Mesendoderm (in vitro differentiated cells): ENCODE measurements at regions not wholly inside any gene's neighbourhood (a gene's known extent, or its start where the extent isn't known, plus 50 kb on each side); places are given as distances from the start of the nearest gene placed in this dataset.

Source experiments
- DNase-seq: peaks from one replicate; pipeline ENCODE4 v3.0.0; 2013
- H2AK5ac ChIP-seq: 2 replicates; pipeline ENCODE4 v1.6.1; 2013; ENCODE audit warnings: low read length, inconsistent platforms
- H2BK120ac ChIP-seq: 2 replicates; pipeline ENCODE4 v1.6.1; 2013; ENCODE audit warnings: low read depth, mild to moderate bottlenecking, low read length, moderate library complexity, mixed read lengths
- H2BK15ac ChIP-seq: replicated peaks from 2 replicates; pipeline ENCODE4 v1.6.1; 2013; ENCODE audit warnings: low read depth, mild to moderate bottlenecking, moderate library complexity
- H2BK5ac ChIP-seq: 2 replicates; pipeline ENCODE4 v1.6.1; 2013; ENCODE audit warnings: low read length, inconsistent platforms
- H3K18ac ChIP-seq: 2 replicates; pipeline ENCODE4 v1.6.1; 2013; ENCODE audit warnings: mild to moderate bottlenecking, low read length, mixed read lengths
- H3K23ac ChIP-seq: one replicate; pipeline ENCODE4 v1.6.1; 2013; ENCODE audit warnings: low read length
- H3K27ac ChIP-seq: 2 replicates; pipeline ENCODE4 v1.5.1; 2013; ENCODE audit warnings: low read depth, mild to moderate bottlenecking, inconsistent platforms, low read length, moderate library complexity
- H3K27me3 ChIP-seq: 2 replicates; pipeline ENCODE4 v1.6.1; 2013; ENCODE audit warnings: low read length, control low read depth, mild to moderate bottlenecking, inconsistent platforms; ENCODE audit not compliant: insufficient read depth, poor library complexity
- H3K36me3 ChIP-seq: 2 replicates; pipeline ENCODE4 v1.6.1; 2013; ENCODE audit warnings: low read length, inconsistent platforms; ENCODE audit not compliant: control insufficient read depth, insufficient read depth
- H3K4ac ChIP-seq: one replicate; pipeline ENCODE4 v1.6.1; 2013; ENCODE audit warnings: low read depth, mild to moderate bottlenecking, low read length, moderate library complexity
- H3K4me1 ChIP-seq: 2 replicates; pipeline ENCODE4 v1.6.1; 2013; ENCODE audit warnings: low read depth, low read length, inconsistent platforms; ENCODE audit not compliant: control insufficient read depth
- H3K4me2 ChIP-seq: 2 replicates; pipeline ENCODE4 v1.6.1; 2013; ENCODE audit warnings: low read length
- H3K4me3 ChIP-seq: 2 replicates; pipeline ENCODE4 v1.5.1; 2013; ENCODE audit warnings: mild to moderate bottlenecking, low read length
- H3K56ac ChIP-seq: one replicate; pipeline ENCODE4 v1.6.1; 2013; ENCODE audit warnings: low read length
- H3K79me1 ChIP-seq: 2 replicates; pipeline ENCODE4 v1.6.1; 2013; ENCODE audit warnings: low read length, inconsistent platforms
- H3K79me2 ChIP-seq: 2 replicates; pipeline ENCODE4 v1.6.1; 2013; ENCODE audit warnings: mild to moderate bottlenecking, low read length; ENCODE audit not compliant: control insufficient read depth, insufficient read depth
- H3K9ac ChIP-seq: 2 replicates; pipeline ENCODE4 v1.6.1; 2013; ENCODE audit warnings: low read length, inconsistent platforms
- H4K5ac ChIP-seq: one replicate; pipeline ENCODE4 v1.6.1; 2013; ENCODE audit warnings: low read length
- H4K8ac ChIP-seq: one replicate; pipeline ENCODE4 v1.6.1; 2013; ENCODE audit warnings: low read depth, mild to moderate bottlenecking, control low read depth, low read length, moderate library complexity
- WGBS: extraction: QIAGEN DNeasy Blood & Tissue Kit; methylation state at CpG from one replicate; pipeline ENCODE4 v1.1.7; 2013; ENCODE audit warnings: low lambda C conversion rate, missing lambda C conversion rate; ENCODE audit not compliant: insufficient coverage; ENCODE audit errors: extremely low coverage; 5-methylcytosine and 5-hydroxymethylcytosine counted together

DNA sequence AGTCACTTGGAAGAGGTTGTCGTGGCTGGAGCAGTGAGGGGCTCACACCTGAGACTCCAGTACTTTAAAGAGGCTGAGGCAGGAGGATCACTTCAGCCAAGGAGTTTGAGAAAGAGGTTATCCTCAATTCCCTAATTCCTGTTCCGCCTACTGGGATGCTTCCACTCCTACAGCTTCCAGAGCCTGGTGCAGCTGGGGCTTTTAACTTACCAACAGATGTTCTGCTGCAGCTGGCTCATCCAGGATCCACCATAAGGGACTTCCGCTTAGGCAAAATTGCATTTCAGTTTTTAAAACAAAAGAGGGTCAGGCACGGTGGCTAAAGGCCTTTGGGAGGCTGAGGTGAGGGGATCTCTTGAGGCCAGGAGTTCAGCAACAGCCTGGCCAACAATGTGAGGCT is 59.1 kb upstream of the CDYL start:
- H2BK5ac ChIP-seq: no peak overlapping the region
- no peak overlapping the region for H4K5ac ChIP-seq
- no peak overlapping the region for H3K4ac ChIP-seq
- H3K79me2 ChIP-seq: no peaks in the 10 kb centered on the region
- no peak overlapping the region for H3K9ac ChIP-seq
- H3K27ac ChIP-seq: no peak overlapping the region
- no peaks in the 10 kb centered on the region for H3K4me1 ChIP-seq
- DNase-seq: no peak
- no peak overlapping the region for H2AK5ac ChIP-seq
- H2BK15ac ChIP-seq: no peak overlapping the region
- no CpG with 5 or more reads among the region's 4 CpGs for WGBS
- H4K8ac ChIP-seq: no peak overlapping the region
- H3K18ac ChIP-seq: no peak overlapping the region
- no peak overlapping the region for H2BK120ac ChIP-seq
- H3K27me3 ChIP-seq: no peaks in the 10 kb centered on the region
- H3K36me3 ChIP-seq: no peaks in the 10 kb centered on the region
- H3K4me3 ChIP-seq: no peak overlapping the region
- no peak overlapping the region for H3K23ac ChIP-seq
- no peak overlapping the region for H3K4me2 ChIP-seq
- no peaks in the 10 kb centered on the region for H3K79me1 ChIP-seq
- H3K56ac ChIP-seq: no peak overlapping the region

DNA sequence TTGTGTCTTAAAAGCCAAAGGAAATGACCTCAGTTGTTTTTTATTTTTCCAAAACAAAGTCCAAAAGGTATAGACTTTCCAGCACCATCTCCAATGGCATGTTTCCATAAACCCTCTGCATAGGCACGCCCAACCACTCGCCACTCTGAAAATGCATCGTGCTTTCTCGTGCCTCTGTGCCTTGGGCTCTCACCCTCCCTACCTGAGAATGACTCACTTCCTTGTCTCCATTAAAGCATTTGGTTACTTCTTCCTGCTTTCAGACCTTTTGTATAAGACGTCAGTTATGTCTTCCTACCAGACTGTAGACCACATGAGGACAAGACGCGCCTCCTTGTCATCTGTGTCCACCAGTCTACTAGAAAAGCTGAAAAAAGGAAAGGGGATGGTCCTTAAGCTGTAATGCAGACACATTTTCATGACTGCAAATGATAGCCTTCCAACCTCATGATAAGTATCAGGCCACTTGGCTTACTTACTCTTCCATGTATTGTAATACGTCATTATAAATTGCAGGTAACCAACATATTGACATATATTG is 61.2 kb upstream of the CDYL start:
- no peak for DNase-seq
- no peak overlapping the region for H2AK5ac ChIP-seq
- no peaks in the 10 kb centered on the region for H3K27me3 ChIP-seq
- H3K4me3 ChIP-seq: no peak overlapping the region
- H3K23ac ChIP-seq: no peak overlapping the region
- H3K79me1 ChIP-seq: no peaks in the 10 kb centered on the region
- H3K9ac ChIP-seq: no peak overlapping the region
- no peak overlapping the region for H2BK120ac ChIP-seq
- H4K5ac ChIP-seq: no peak overlapping the region
- no peak overlapping the region for H2BK5ac ChIP-seq
- no peak overlapping the region for H3K56ac ChIP-seq
- no peaks in the 10 kb centered on the region for H3K4me1 ChIP-seq
- no CpG with 5 or more reads among the region's 8 CpGs for WGBS
- H3K4me2 ChIP-seq: no peak overlapping the region
- no peaks in the 10 kb centered on the region for H3K79me2 ChIP-seq
- no peak overlapping the region for H2BK15ac ChIP-seq
- H3K36me3 ChIP-seq: no peaks in the 10 kb centered on the region
- no peak overlapping the region for H3K18ac ChIP-seq
- no peak overlapping the region for H4K8ac ChIP-seq
- no peak overlapping the region for H3K4ac ChIP-seq
- H3K27ac ChIP-seq: no peak overlapping the region

DNA sequence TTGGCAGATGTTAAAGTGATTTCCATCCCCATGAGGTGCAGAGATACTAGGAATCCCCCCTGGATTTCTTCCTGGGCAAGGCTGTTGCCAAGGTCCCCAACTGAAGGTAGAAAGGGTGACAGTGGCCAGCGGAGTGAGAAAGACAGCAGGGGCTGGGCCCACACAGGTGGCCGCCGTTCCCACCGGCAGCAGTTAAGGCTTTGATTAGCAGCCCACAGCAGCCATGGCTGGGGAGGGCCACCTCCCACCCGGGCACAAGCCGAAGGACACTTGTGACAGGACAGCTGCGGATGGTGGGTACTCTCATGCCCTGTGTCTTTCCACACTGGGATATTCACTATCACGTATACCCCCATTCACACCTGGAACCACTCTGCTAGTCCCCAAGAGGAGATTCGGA is 63.9 kb upstream of the CDYL start:
- H3K4ac ChIP-seq: no peak overlapping the region
- no peak overlapping the region for H3K18ac ChIP-seq
- H3K79me1 ChIP-seq: no peaks in the 10 kb centered on the region
- no peak overlapping the region for H2BK15ac ChIP-seq
- H3K27ac ChIP-seq: no peak overlapping the region
- no peak overlapping the region for H4K5ac ChIP-seq
- H4K8ac ChIP-seq: no peak overlapping the region
- no peaks in the 10 kb centered on the region for H3K4me1 ChIP-seq
- H3K9ac ChIP-seq: no peak overlapping the region
- H3K23ac ChIP-seq: no peak overlapping the region
- no peak overlapping the region for H3K56ac ChIP-seq
- no peaks in the 10 kb centered on the region for H3K79me2 ChIP-seq
- H3K4me2 ChIP-seq: no peak overlapping the region
- H2AK5ac ChIP-seq: no peak overlapping the region
- no peaks in the 10 kb centered on the region for H3K27me3 ChIP-seq
- H2BK120ac ChIP-seq: no peak overlapping the region
- DNase-seq: no peak
- WGBS: no CpG with 5 or more reads among the region's 9 CpGs
- no peaks in the 10 kb centered on the region for H3K36me3 ChIP-seq
- no peak overlapping the region for H3K4me3 ChIP-seq
- H2BK5ac ChIP-seq: no peak overlapping the region

DNA sequence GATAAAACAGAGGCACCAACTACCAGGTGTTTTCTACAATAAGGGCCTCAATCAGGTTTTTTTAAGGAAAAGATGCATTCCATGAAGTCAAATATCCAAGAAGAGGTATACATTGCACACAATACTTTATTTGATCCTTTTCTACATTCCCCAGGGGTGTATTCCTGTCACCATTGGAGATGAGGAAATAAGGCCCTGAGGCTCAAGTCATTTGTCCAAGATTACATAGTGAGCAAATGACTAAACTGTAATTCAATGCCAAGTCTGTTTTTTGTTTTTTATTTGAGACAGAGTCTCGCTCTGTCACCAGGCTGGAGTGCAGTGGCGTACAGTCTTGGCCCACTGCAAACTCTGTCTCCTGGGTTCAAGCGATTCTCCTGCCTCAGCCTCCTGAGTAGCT is 69.2 kb upstream of the CDYL start:
- WGBS: no CpG with 5 or more reads among the region's 3 CpGs
- Histone ChIP-seq H3K56ac (no peak overlapping the region), H3K18ac (no peak overlapping the region), H4K8ac (no peak overlapping the region), H2BK5ac (no peak overlapping the region), H4K5ac (no peak overlapping the region), H3K4me2 (no peak overlapping the region), H3K4ac (no peak overlapping the region), H3K27ac (no peak overlapping the region), H3K4me1 (no peaks in the 10 kb centered on the region), H3K23ac (no peak overlapping the region), H3K79me2 (no peaks in the 10 kb centered on the region), H3K27me3 (no peaks in the 10 kb centered on the region), H3K79me1 (no peaks in the 10 kb centered on the region), H3K9ac (no peak overlapping the region), H3K36me3 (no peaks in the 10 kb centered on the region), H2AK5ac (no peak overlapping the region), H2BK120ac (no peak overlapping the region), H2BK15ac (no peak overlapping the region), H3K4me3 (no peak overlapping the region)
- no peak for DNase-seq

DNA sequence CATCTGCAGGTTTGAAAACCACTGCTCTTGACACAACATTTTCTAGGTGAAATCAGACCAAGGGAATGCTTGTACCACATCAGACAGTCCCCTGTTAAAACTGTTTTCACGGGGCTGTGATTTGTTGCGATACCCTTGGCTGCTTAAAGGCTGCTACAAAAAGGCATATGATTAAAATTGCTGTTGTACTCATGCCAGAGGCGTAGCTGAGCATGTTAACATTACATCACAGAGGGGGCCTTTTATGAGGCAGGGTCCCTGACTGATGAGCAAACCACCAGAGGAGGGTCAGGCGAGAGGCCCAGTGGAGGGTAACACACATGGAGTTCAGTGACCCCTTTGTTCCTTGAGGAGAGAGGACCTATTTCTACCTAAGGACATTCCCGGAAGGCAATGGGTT is 70.4 kb upstream of the CDYL start:
- Histone ChIP-seq H3K4me1 (no peaks in the 10 kb centered on the region), H3K23ac (no peak overlapping the region), H3K4me2 (no peak overlapping the region), H4K8ac (no peak overlapping the region), H2BK5ac (no peak overlapping the region), H2BK120ac (no peak overlapping the region), H3K27ac (no peak overlapping the region), H3K9ac (no peak overlapping the region), H4K5ac (no peak overlapping the region), H2BK15ac (no peak overlapping the region), H3K4ac (no peak overlapping the region), H3K79me2 (no peaks in the 10 kb centered on the region), H3K36me3 (no peaks in the 10 kb centered on the region), H3K56ac (no peak overlapping the region), H2AK5ac (no peak overlapping the region), H3K18ac (no peak overlapping the region), H3K27me3 (no peaks in the 10 kb centered on the region), H3K79me1 (no peaks in the 10 kb centered on the region), H3K4me3 (no peak overlapping the region)
- DNase-seq: no peak
- no CpG with 5 or more reads among the region's 5 CpGs for WGBS

DNA sequence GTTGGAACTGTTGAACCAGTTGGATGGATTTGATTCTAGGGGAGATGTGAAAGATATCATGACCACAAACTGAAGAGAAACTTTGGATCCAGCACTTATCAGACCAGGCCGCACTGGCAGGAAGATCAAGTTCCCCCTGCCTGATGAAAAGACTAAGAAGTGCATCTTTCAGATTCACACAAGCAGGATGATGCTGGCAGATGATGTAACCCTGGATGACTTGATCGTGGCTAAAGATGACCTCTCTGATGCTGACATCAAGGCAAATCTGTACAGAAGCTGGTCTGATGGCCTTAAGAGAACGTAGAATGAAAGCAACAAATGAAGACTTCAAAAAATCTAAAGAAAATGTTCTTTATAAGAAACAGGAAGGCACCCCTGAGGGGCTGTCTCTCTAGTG is 72.8 kb upstream of the CDYL start:
- no peak overlapping the region for H2BK15ac ChIP-seq
- H3K36me3 ChIP-seq: no peaks in the 10 kb centered on the region
- no peak overlapping the region for H3K18ac ChIP-seq
- H3K27ac ChIP-seq: no peak overlapping the region
- H3K4me1 ChIP-seq: no peaks in the 10 kb centered on the region
- DNase-seq: no peak
- H4K8ac ChIP-seq: no peak overlapping the region
- H2AK5ac ChIP-seq: no peak overlapping the region
- H3K56ac ChIP-seq: no peak overlapping the region
- H2BK120ac ChIP-seq: no peak overlapping the region
- H3K9ac ChIP-seq: no peak overlapping the region
- no peaks in the 10 kb centered on the region for H3K79me2 ChIP-seq
- no CpG with 5 or more reads among the region's 3 CpGs for WGBS
- H3K4me2 ChIP-seq: no peak overlapping the region
- H3K79me1 ChIP-seq: no peaks in the 10 kb centered on the region
- no peak overlapping the region for H3K4ac ChIP-seq
- H3K4me3 ChIP-seq: no peak overlapping the region
- no peak overlapping the region for H3K23ac ChIP-seq
- no peak overlapping the region for H4K5ac ChIP-seq
- H3K27me3 ChIP-seq: no peaks in the 10 kb centered on the region
- no peak overlapping the region for H2BK5ac ChIP-seq
